ENCODE measurements at regions not wholly inside any gene's neighbourhood (a gene's known extent, or its start where the extent isn't known, plus 50 kb on each side); places are given as distances from the start of the nearest gene placed in this dataset.

DNA sequence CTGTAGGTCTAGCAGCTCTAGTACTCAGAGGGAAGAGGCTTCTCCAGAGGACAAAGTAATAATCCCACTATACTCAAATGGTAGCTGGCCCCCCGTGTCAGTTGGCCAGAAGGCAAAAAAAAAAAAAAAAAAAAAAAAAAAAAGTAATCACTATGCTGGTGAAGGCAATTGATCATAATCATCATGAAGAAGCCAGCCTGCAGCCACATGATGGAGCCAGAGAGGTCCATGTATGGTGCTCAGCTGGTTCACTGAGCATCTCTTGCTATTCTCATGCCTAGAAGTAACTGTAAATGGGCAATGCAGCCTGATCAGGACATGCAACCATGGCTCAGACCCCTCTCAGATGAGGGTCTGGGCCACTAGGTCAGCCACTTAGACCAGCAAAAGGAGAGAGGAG, 378.8 kb downstream of the MED13L start:
- TF ChIP-seq, protein P1, sequence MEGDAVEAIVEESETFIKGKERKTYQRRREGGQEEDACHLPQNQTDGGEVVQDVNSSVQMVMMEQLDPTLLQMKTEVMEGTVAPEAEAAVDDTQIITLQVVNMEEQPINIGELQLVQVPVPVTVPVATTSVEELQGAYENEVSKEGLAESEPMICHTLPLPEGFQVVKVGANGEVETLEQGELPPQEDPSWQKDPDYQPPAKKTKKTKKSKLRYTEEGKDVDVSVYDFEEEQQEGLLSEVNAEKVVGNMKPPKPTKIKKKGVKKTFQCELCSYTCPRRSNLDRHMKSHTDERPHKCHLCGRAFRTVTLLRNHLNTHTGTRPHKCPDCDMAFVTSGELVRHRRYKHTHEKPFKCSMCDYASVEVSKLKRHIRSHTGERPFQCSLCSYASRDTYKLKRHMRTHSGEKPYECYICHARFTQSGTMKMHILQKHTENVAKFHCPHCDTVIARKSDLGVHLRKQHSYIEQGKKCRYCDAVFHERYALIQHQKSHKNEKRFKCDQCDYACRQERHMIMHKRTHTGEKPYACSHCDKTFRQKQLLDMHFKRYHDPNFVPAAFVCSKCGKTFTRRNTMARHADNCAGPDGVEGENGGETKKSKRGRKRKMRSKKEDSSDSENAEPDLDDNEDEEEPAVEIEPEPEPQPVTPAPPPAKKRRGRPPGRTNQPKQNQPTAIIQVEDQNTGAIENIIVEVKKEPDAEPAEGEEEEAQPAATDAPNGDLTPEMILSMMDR (IDR thresholded peaks at IDR 0.05; ENCODE audit: control insufficient read depth, extremely low read depth, insufficient read depth) = 0 out of 2 replicates have a peak, but pooled peaks have one; percentile 6
- H3K4me3 ChIP-seq (ENCODE audit: low read depth, low read length) = no peak overlapping the region
- no peak for DNase-seq (ENCODE audit: low read depth)

DNA sequence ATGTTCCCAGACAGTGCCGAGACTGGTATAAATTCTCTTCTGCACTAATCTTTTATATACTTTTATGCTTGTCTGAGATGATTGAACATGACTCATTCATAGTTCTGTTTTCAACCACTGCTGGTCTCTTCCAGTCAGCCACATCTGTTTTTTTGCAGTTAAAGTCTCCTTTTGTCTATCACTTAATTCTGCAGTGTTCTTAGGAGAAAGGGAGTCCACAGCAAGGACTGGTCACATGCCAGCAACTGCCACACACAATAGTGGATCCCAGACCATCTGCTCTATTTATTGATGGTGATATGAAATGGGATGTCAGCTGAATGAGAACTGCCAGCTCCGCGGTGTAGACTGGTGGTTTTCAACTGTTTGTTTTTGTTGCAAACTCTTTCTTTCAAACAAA, 379.8 kb downstream of the MED13L start:
- TF ChIP-seq, protein P1 (IDR thresholded peaks at IDR 0.05; ENCODE audit: control insufficient read depth, extremely low read depth, insufficient read depth) = no peak
- DNase-seq (ENCODE audit: low read depth) = no peak
- no peak overlapping the region for H3K4me3 ChIP-seq (ENCODE audit: low read depth, low read length)

DNA sequence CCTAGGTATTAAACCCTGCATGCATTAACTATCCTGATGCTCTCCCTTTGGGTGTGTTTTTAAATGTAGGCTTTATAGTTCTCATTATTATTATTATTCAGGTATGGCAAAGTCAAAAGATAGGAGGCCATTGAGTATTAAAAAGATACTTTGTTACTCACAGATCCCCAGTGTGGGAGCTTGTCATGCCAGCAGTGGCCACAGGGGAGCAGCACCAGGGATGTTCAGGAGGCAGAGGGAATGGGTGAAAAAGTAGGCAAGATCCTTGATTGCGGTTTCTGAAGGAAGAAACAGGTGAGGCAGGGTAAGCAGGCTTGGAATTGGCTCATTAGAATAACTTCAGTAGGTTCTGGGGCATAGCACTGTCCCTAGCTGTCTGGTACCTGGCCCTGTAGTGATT, 382.2 kb downstream of the MED13L start:
- no peak for DNase-seq (ENCODE audit: low read depth)
- TF ChIP-seq, protein P1 (IDR thresholded peaks at IDR 0.05; ENCODE audit: control insufficient read depth, extremely low read depth, insufficient read depth) = peak; percentile 27; the same call in 1 of the 2 replicates
- H3K4me3 ChIP-seq (ENCODE audit: low read depth, low read length) = no peak overlapping the region

DNA sequence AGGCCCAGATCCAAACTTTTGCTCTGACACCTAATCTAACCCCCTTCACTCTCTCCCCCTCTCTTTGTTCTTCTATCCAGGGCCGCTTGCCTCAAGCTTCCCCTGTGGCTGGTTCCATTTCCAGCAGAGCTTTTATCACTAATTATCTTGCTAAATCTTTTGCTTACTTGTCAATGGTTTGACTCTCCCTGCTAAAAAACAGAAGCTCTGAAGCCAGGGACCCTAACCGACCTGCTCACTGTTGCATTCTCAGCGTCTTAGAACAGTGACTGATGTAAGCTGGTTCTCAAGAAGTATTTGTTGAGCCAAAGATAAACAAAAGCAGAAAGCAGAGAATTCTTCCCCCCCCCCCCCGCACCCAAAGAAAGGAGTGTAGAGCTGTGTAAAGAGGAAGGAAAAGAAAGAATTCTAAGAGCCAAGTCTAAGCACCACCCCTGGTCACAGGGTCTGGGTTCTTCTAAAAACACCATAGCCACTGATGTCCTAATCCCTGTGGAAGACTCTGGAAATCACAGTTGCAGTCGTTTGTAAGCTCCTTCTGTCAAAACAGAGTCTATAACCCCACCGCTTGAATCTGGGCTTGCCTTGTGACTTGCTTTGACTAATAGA, 385.8 kb downstream of the MED13L start:
- no peak for DNase-seq (ENCODE audit: low read depth)
- TF ChIP-seq, protein P1 (IDR thresholded peaks at IDR 0.05; ENCODE audit: control insufficient read depth, extremely low read depth, insufficient read depth) = no peak

DNA sequence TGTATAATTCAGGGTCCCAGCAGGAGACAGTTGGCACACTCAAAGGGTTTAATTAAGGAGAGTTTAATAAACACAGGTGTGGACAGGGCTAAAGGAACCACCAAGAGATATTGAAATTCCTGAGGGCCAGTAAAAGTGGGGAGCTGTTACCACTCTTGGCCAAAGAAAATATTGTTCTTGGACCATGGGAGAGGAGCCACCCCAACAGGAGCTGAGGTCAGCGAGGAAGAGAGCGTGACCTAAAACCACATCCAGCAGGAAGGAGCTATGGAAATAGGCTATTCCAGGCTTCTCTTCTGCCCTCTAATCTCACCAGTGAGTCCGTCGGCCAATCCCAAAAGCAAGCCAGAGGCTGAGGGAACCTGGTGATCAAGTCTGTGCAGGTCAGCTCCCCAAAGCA, 390.8 kb downstream of the MED13L start:
- TF ChIP-seq, protein P1 (IDR thresholded peaks at IDR 0.05; ENCODE audit: control insufficient read depth, extremely low read depth, insufficient read depth) = no peak
- no peak for DNase-seq (ENCODE audit: low read depth)
- H3K4me3 ChIP-seq (ENCODE audit: low read depth, low read length) = no peak overlapping the region

More for the DNA sequence above, 385.8 kb downstream of the MED13L start:
- no peak overlapping the region for H3K4me3 ChIP-seq (ENCODE audit: low read depth, low read length)

DNA sequence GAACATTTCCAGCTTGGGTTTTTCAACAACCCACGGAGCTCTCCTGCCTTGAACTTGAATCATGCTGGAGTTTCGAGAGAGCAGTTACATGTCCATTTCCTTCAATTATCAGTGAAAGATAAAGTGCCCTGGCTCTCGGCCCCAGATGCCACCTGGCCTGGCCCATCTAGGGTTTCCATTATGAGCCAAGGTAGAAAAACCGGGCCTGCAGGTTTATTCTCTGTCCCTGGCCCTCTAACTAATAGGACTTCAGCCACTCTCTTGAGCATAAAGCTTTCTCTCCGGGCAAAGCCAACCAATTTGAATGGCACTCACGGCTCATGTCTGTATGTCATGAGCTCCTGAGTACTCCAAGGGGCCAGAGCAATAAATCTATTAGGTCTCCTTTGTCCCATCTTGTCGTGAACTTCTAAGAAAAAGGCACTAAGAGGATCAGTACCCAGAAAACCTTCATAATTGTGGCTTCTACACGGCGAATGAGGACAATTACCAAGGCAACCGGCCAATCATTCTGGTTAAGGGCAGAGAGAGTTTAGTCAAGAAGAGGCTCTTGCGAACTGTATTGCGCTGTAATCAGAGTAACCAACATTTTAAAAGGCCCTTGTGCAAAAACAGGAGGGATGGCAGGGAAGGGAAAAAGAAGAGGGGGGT, 392.3 kb downstream of the MED13L start:
- TF ChIP-seq, protein P1 (IDR thresholded peaks at IDR 0.05; ENCODE audit: control insufficient read depth, extremely low read depth, insufficient read depth) = no peak
- H3K4me3 ChIP-seq (ENCODE audit: low read depth, low read length) = no peak overlapping the region
- peak; percentile 72 for DNase-seq (ENCODE audit: low read depth)
